ENCODE measurements at regions not wholly inside any gene's neighbourhood (a gene's known extent, or its start where the extent isn't known, plus 50 kb on each side); places are given as distances from the start of the nearest gene placed in this dataset.

GRCh38 chr18:54076166-54076565, 148.3 kb downstream of the MBD2 start:
- H3K23me2 ChIP-seq (ENCODE audit: insufficient read length, low read depth, low read length, poor library complexity, severe bottlenecking), result no peaks in the 10 kb centered on the region
- H3K79me1 ChIP-seq (ENCODE audit: insufficient read depth, low read depth, low read length, poor library complexity, severe bottlenecking), result no peaks in the 10 kb centered on the region
- no peak overlapping the region for H3K27ac ChIP-seq (ENCODE audit: insufficient read length, low read depth, low read length)
- H4K8ac ChIP-seq (replicated peaks; ENCODE audit: insufficient read length, low read depth, low read length), result no peak overlapping the region
- H2BK5ac ChIP-seq (ENCODE audit: insufficient read length, low read length), result no peak overlapping the region
- Mint-ChIP-seq H3K4me1 (no peaks in the 10 kb centered on the region), H3K27me3 (ENCODE audit: low read depth) (no peaks in the 10 kb centered on the region), H3K9me3 (no peaks in the 10 kb centered on the region), H3K27ac (no peak overlapping the region), H3K4me3 (no peak overlapping the region), H3K36me3 (ENCODE audit: insufficient read depth in 1 of 3, low read depth in 3 of 3) (no peaks in the 10 kb centered on the region)
- WGBS (ENCODE audit: extremely low coverage, insufficient read length, low lambda C conversion rate), result no CpG with 5 or more reads among the region's 1 CpG
- no peak overlapping the region for H2AFZ ChIP-seq (ENCODE audit: low read length)
- no peak for TF ChIP-seq CTCF (conservative IDR thresholded peaks at IDR 0.05)
- H3K79me2 ChIP-seq (ENCODE audit: insufficient read depth, low read length), result no peaks in the 10 kb centered on the region
- H3K9ac ChIP-seq (ENCODE audit: extremely low read depth, insufficient read length, low read length), result no peak overlapping the region
- no peaks in the 10 kb centered on the region for H3K9me3 ChIP-seq (ENCODE audit: control insufficient read depth, low read depth, low read length)
- H3K4me2 ChIP-seq (ENCODE audit: insufficient read depth, insufficient read length, low read length), result no peak overlapping the region
- no peak overlapping the region for H3K23ac ChIP-seq (ENCODE audit: insufficient read length, low read depth, low read length)
- no peaks in the 10 kb centered on the region for H4K20me1 ChIP-seq (ENCODE audit: control insufficient read depth, insufficient read depth, insufficient read length)
- no peak overlapping the region for H4K91ac ChIP-seq (ENCODE audit: insufficient read length, low read depth, low read length)
- no peaks in the 10 kb centered on the region for H3K27me3 ChIP-seq (ENCODE audit: insufficient read depth, low read length)
- no peaks in the 10 kb centered on the region for H3K4me1 ChIP-seq (ENCODE audit: insufficient read depth, low read length)
- no peak overlapping the region for H2BK20ac ChIP-seq (ENCODE audit: low read depth, low read length, poor library complexity, severe bottlenecking)
- H4K5ac ChIP-seq (ENCODE audit: insufficient read length, low read depth, low read length), result no peak overlapping the region
- no peak overlapping the region for H2BK15ac ChIP-seq (ENCODE audit: low read depth, low read length)
- H3K14ac ChIP-seq (ENCODE audit: insufficient read depth, low read length), result no peak overlapping the region
- H2AK5ac ChIP-seq (ENCODE audit: insufficient read length, low read length), result no peak overlapping the region
- no peak for DNase-seq
- H2BK12ac ChIP-seq (ENCODE audit: insufficient read length, low read depth, low read length), result no peak overlapping the region
- no peak overlapping the region for H3K4ac ChIP-seq (ENCODE audit: low read depth, low read length)
- H3K56ac ChIP-seq (ENCODE audit: insufficient read length, low read depth, low read length), result no peak overlapping the region
- H2BK120ac ChIP-seq (ENCODE audit: low read depth, low read length, poor library complexity, severe bottlenecking), result no peak overlapping the region
- H3K18ac ChIP-seq (ENCODE audit: insufficient read length, low read depth, low read length), result no peak overlapping the region
- H3T11ph ChIP-seq (ENCODE audit: low read length), result no peak overlapping the region

All from H9 (cell line).